HEK293 (cell line): ENCODE measurements at regions not wholly inside any gene's neighbourhood (a gene's known extent, or its start where the extent isn't known, plus 50 kb on each side); places are given as distances from the start of the nearest gene placed in this dataset.

ENCODE experiments used
- BCL11A ChIP-seq: fragments of 450-650 bp; formaldehyde crosslinking; IDR thresholded peaks from 2 replicates; pipeline ENCODE4 v1.5.1; 2016; ENCODE audit warnings: low read depth, missing biosample characterization, missing genetic modification characterization
- SP7 ChIP-seq: fragments of 450-650 bp; formaldehyde crosslinking; IDR thresholded peaks from 2 replicates; pipeline ENCODE4 v1.5.1; 2016; ENCODE audit warnings: missing biosample characterization, missing genetic modification characterization
- YY1 ChIP-seq: fragments of 450-650 bp; formaldehyde crosslinking; IDR thresholded peaks from 2 replicates; pipeline ENCODE4 v1.5.1; 2018; ENCODE audit warnings: missing biosample characterization, missing genetic modification characterization
- ZNF274 ChIP-seq, 2 experiments: fragments of 200-500 bp in 1 of 2; fragments of 450-650 bp in 1 of 2; sonication (Bioruptor generic) in 1 of 2; formaldehyde crosslinking in 1 of 2; IDR thresholded peaks; 2 replicates each; pipeline versions ENCODE4 v1.5.1 to v1.6.1; 2014 to 2016; ENCODE audit warnings: borderline replicate concordance in 1 of 2, inconsistent platforms in 1 of 2, low read length in 1 of 2, missing biosample characterization in 1 of 2, missing genetic modification characterization in 1 of 2
- ZNF473 ChIP-seq: fragments of 450-650 bp; formaldehyde crosslinking; IDR thresholded peaks from 2 replicates; pipeline ENCODE4 v1.5.1; 2017; ENCODE audit warnings: missing biosample characterization, missing genetic modification characterization
- ZNF513 ChIP-seq: fragments of 450-650 bp; IDR thresholded peaks from 2 replicates; pipeline ENCODE4 v1.5.1; 2018; ENCODE audit warnings: missing biosample characterization, missing genetic modification characterization
- ZNF549 ChIP-seq: fragments of 450-650 bp; IDR thresholded peaks from 2 replicates; pipeline ENCODE4 v1.5.1; 2018; ENCODE audit warnings: missing biosample characterization, missing genetic modification characterization, mild to moderate bottlenecking, inconsistent platforms, moderate library complexity
- ZNF621 ChIP-seq: fragments of 450-650 bp; formaldehyde crosslinking; IDR thresholded peaks from 2 replicates; pipeline ENCODE4 v1.5.1; 2017; ENCODE audit warnings: missing biosample characterization, missing genetic modification characterization
- ZNF785 ChIP-seq: fragments of 450-650 bp; formaldehyde crosslinking; IDR thresholded peaks from 2 replicates; pipeline ENCODE4 v1.5.1; 2016; ENCODE audit warnings: missing biosample characterization, missing genetic modification characterization
- TF ChIP-seq, protein P1 (sequence below): fragments of 450-650 bp; formaldehyde crosslinking; IDR thresholded peaks from 2 replicates; pipeline ENCODE4 v1.5.1; 2016; ENCODE audit warnings: missing biosample characterization, missing genetic modification characterization

- TF ChIP-seq YY1 (tag by site-specific recombination): no peak
- TF ChIP-seq, protein P1, sequence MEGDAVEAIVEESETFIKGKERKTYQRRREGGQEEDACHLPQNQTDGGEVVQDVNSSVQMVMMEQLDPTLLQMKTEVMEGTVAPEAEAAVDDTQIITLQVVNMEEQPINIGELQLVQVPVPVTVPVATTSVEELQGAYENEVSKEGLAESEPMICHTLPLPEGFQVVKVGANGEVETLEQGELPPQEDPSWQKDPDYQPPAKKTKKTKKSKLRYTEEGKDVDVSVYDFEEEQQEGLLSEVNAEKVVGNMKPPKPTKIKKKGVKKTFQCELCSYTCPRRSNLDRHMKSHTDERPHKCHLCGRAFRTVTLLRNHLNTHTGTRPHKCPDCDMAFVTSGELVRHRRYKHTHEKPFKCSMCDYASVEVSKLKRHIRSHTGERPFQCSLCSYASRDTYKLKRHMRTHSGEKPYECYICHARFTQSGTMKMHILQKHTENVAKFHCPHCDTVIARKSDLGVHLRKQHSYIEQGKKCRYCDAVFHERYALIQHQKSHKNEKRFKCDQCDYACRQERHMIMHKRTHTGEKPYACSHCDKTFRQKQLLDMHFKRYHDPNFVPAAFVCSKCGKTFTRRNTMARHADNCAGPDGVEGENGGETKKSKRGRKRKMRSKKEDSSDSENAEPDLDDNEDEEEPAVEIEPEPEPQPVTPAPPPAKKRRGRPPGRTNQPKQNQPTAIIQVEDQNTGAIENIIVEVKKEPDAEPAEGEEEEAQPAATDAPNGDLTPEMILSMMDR (tag by site-specific recombination): no peak
- TF ChIP-seq SP7 (tag by site-specific recombination): no peak
- TF ChIP-seq ZNF785: no peak
- no peak for TF ChIP-seq ZNF473 (tag by site-specific recombination)
- TF ChIP-seq BCL11A: no peak
- no peak for TF ChIP-seq ZNF274 (IDR thresholded peaks at IDR 0.05; ENCODE audit: low read length)
- TF ChIP-seq ZNF274 (tag by site-specific recombination; IDR thresholded peaks at IDR 0.05; ENCODE audit: borderline replicate concordance): no peak
- TF ChIP-seq ZNF513 (tag by site-specific recombination): no peak
- no peak for TF ChIP-seq ZNF549 (tag by site-specific recombination)
- no peak for TF ChIP-seq ZNF621
These were observed 843.1 kb upstream of the WWC1 start for GRCh38 chr5:167448376-167448775.
